HG03045 (cell line): ENCODE measurements at regions not wholly inside any gene's neighbourhood (a gene's known extent, or its start where the extent isn't known, plus 50 kb on each side); places are given as distances from the start of the nearest gene placed in this dataset.
"Not testable (repeated sequence)": the region's sequence is repeated elsewhere in the genome, so short reads cannot be mapped to it uniquely, and the experiment has no call there.

ENCODE experiments used
- ATAC-seq: cut with Tn5 transposase; IDR thresholded peaks from one replicate; pipeline ENCODE4 v1.9.1; 2021; ENCODE audit warnings: mild to moderate bottlenecking, moderate library complexity; ENCODE audit not compliant: unreplicated experiment

DNA sequence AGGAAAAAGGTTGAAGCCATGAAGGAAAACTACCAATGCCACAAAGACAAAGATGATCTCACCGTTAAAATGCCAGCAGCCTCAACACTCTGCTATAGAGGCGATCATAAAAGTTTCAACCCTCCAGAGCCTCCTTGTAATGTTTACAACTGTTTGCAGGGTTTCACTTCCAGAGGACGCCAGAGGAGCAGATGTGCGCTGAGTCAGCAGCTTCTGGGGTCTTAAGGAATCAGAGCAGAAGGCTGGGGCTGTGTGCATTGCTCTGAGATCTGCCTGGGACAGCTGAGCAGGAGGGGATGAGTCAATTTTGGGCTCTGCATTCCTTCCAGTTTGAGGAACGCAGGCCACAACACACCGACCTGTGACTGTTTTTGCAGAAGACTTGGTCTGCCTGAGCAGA is 98.3 kb downstream of the TMEM130 start:
- no peak for ATAC-seq

DNA sequence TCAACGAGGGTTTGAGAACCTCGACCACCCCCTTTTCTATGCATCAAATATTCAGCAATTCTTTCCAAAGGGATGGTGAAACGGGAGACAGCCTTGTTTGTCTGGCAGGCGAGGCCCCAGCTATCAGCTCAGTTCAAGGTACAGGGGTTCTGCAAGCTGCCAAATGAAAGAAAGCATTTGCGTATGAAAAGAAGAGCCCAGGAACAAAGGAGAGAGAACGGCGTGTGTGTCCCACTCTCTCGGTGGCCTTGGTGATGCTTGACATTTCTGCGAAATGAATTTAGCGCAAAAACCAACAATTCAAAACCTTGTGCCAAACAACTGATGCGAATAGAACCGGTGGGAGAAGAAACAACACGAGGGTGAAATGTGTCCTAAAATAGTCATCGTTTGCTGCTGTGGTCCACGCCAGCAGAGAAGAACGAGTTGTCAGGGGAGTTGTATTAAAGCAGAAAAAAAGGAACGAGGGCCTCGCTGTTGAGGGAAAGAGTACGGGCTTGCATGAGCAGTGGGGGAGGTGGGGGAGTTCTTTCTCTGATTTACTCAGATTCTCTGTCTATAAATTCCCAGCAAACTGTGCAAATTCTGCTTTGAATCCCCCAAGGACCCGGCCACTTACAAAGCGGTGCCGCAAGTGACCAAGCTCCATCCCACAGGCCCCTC is 97.7 kb downstream of the TMEM130 start:
- ATAC-seq: no peak

DNA sequence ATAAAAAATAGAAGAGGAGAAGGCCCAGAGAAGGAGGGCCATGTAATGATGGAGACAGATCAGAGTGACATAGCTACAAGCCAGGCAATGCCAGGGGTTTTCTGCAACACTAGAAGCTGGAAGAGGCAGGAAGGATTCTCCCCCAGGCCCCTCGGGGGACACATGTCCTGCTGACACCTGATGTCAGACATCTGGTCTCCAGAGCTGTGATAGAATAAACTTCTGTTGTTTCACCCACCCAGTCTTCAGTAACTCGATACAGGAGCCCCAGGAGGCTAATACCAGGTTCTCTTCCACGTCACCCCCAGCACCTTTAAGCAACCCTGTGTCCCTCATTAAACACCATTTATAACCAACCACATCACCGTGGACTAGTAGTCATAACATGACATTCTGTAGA is 94.9 kb downstream of the TMEM130 start:
- ATAC-seq: no peak

DNA sequence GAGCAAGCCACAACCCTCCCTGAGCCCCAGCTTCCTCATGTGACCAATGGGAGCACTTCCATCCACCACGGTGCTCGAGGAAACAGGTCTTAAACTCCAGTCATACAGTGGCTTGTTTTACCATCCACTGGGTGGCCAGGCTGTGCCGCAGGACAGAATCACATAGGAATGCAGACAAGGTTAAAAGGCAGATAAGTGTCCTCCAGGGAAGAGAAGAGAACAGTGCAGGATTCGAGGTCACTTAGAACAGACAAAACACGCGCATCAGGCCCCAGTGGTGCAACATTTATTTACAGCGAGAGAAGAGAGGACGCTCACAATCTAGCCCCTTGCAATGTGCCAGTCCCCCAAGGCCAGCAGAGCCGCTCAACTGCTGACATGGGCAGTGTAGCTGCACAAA is 92.8 kb downstream of the TMEM130 start:
- ATAC-seq: no peak

DNA sequence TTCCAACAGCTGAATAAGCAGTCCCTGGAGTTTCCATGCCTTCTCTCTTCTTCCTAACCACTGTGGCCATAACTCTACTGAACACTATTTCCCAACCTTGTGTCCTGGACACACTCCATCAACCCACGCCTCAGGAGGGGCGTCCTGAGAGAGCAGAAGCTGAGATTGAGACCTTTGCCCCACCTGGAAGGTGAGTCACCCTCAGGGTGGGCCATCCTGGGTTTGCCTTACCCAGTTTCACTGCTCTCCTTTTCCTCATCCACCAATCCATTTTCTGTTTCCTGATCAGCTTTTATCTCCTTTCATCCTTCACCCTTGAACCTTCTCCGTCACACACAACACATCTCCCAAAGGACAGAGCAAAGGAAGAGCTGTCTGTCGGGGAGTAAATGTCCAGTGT is 91.4 kb downstream of the TMEM130 start:
- no peak for ATAC-seq

DNA sequence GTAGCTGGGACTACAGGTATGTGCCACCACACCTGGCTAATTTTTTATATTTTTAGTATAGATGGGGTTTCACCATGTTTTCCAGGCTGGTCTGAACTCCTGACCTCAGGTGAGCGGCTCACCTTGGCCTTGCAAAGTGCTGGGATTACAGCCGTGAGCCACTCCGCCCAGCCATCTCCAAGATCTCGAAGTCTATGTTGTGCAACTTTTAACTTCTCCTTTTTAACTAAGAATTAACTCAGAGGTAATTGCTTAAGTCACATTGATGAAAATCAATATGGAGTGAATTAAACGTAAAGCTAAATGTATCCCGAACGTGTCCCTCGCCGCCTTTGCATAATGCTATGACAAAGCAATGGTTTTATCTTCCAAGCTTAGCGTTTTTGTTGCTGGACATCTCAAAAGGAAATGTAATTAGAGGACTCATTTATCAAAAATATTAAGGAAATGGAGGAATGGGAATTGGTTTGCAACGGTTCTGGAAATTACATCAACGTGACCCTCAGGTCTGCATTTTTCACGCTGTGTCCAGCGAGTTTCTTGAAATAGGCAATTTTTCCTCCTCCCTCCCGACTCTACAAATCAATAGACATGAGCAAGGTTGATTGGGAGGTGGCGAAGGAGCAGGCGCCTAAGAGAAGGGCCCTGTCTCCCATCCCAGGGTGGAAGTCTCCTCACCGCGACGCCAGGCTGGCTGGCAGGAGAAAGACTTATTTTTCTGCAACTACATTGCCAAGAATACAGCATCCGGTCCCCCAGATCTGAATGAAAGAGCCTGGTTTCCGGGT is 89.8 kb downstream of the TMEM130 start:
- no peak for ATAC-seq

DNA sequence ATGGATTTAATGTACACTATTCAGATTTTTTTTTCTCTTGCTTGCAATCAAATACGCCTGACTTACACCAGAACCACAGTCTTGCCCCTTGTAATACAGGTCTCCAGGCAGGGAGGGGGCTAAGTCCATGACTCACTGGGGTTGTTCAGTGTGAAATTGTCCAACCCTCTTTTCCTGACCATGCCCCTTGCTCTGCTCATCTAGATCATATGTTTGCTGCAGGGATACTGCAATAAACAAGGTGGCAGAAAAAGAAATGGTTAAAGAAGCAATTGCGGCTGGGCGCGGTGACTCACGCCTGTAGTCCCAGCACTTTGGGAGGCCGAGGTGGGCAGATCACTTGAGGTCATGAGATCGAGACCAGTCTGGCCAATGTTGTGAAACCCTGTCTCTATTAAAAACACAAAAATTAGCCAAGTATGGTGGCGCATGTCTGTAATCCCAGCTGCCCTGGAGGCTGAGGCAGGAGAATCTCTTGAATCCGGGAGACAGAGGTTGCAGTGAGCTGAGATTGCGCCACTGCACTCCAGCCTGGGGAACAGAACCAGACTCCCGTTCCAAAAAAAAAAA is 85.5 kb downstream of the TMEM130 start:
- no peak for ATAC-seq

DNA sequence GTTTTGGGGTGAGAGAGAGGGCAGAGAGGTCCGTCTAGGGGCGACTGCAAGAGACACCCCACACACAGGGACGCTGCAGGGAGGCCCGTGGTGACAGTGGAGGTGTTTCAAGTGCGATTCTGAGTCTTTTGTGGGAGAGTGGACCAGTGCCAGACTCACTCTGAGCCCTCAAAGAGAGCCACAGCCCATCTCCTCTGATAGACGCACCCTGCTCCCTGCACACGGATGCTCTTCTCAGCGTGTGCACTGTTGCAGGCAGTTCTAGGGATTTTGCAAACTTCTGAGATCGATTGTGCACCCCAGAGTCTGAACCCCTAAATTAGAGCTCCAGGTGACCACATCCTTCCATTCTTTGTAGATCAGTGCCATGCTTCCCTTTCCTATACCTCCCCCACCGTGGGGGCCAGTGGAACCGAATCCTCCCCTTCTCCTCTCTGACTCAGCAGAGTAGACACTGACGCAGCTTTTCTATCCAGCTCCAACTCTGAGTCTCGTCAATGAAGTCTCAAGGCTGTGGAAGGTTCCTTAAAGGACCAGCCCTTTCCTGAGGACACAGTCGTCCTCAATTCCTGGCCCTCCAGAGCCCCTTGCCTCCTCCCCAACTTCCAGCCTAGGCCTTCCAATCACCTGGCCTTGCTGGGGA is 83.8 kb downstream of the TMEM130 start:
- ATAC-seq: no peak

DNA sequence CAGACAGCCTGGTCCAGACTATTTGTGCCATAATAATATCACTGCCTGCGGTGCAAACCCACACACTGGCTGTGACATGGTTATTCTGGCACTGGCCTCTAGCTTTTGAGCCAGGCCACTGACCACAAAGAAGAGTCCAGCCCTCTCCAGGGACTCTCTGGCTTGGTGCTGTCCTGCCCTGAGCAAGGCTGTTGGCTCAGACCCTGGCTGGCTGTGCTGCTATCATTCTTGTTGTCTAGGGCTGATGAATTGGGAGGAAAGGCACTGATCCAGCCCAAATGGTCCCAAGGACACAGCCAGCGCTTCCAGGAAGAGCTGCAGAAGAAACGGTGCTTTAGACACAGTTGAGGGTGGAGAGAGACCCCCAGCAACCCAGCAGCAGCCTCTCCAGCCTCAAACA is 80.8 kb downstream of the TMEM130 start:
- ATAC-seq: no peak

DNA sequence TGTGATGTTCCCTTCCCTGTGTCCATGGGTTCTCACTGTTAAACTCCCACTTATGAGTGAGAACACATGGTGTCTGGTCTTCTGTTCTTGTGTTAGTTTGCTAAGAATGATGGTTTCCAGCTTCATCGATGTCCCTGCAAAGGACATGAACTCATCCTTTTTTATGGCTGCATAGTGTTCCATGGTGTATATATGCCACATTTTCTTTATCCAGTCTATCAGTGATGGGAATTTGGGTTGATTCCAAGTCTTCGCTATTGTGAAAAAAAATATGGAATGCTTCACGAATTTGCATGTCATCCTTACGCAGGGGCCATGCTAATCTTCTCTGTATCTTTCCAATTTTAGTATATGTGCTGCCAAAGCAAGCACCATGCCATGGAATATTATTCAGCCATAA is 75.4 kb downstream of the TMEM130 start:
- ATAC-seq: not testable (repeated sequence)

DNA sequence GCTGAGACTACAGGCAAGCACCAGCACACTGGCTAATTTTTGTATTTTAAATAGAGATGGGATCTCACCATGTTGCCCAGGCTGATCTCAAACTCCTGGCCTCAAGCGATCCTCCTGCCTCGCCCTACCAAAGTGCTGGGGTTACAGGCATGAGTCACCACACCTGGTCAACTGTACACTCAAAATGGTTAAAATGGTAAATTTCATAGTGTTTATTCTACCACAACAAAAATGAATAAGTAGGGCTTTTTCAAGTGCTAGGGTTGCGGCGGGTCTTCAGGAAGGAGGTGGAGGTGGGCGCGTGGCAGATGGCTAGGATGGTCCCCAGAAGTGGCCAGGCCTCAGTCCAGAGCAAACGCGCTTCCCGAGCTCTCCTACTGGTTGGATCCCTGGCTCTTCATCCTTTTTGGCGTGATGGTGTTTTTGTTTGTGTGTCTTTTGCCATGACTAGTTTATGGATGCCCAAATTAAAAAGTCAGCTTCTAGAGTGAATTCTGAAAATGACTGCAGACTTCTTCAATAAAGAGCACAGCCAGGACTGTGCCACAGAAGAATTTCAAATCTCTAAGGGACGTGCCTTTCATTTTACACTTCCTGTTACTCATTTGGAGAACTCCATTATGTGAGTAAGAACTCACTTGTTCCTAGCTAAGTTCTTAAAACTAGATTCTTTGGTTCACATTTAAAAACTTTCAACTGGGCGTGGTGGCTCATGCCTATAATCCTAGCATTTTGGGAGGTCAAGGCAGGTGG is 73.9 kb downstream of the TMEM130 start:
- peak; percentile 74 for ATAC-seq
